ENCODE measurements at regions not wholly inside any gene's neighbourhood (a gene's known extent, or its start where the extent isn't known, plus 50 kb on each side); places are given as distances from the start of the nearest gene placed in this dataset.

GRCh38 chr7:35519971-35520809, 174.7 kb downstream of the HERPUD2 start:
- H3K27me3 ChIP-seq (ENCODE audit: control insufficient read depth in 2 of 2, insufficient read depth in 2 of 2, low read length in 2 of 2), result no peaks in the 10 kb centered on the region
- peak overlapping the region; percentile 33; the same call in 1 of the 2 replicates for H3K4me2 ChIP-seq (ENCODE audit: insufficient read depth, low read length)
- no peak for TF ChIP-seq NELFE (IDR thresholded peaks at IDR 0.05; ENCODE audit: insufficient read depth, insufficient read length)
- TF ChIP-seq ELF1 (tag; IDR thresholded peaks at IDR 0.05), result peak; percentile 41; the same call in 1 of the 2 replicates
- no peak for TF ChIP-seq PHB (CRISPR knock-in tag; IDR thresholded peaks at IDR 0.05)
- TF ChIP-seq ZBTB26 (CRISPR knock-in tag; IDR thresholded peaks at IDR 0.05), result no peak
- TF ChIP-seq ETV1 (tag; conservative IDR thresholded peaks at IDR 0.05; ENCODE audit: low read depth), result peak; percentile 89
- no peak for TF ChIP-seq ZNF766 (CRISPR knock-in tag; conservative IDR thresholded peaks at IDR 0.05)
- TF ChIP-seq FOXM1 (IDR thresholded peaks at IDR 0.05; ENCODE audit: low read depth), result no peak
- no peak for TF ChIP-seq FOXM1 (CRISPR knock-in tag; IDR thresholded peaks at IDR 0.05; ENCODE audit: low read depth)
- TF ChIP-seq ZKSCAN1 (IDR thresholded peaks at IDR 0.05; ENCODE audit: low read depth, low read length), result no peak
- no peak for TF ChIP-seq ZNF311 (CRISPR knock-in tag; IDR thresholded peaks at IDR 0.05)
- TF ChIP-seq ETV5 (CRISPR knock-in tag; IDR thresholded peaks at IDR 0.05; ENCODE audit: low read depth), result peak; percentile 41; the same call in 1 of the 2 replicates
- peak; percentile 49; the same call in 1 of the 2 replicates for TF ChIP-seq REST (IDR thresholded peaks at IDR 0.05; ENCODE audit: borderline replicate concordance)
- no peak for TF ChIP-seq REST (CRISPR knock-in tag; IDR thresholded peaks at IDR 0.05; ENCODE audit: low read depth)

More at GRCh38 chr7:35519971-35520809, 174.7 kb downstream of the HERPUD2 start:
- H2AFZ ChIP-seq (ENCODE audit: low read depth, low read length), result peak overlapping the region; percentile 20; the same call in 1 of the 2 replicates
- peak; percentile 93 for ATAC-seq
- DNase-seq (ENCODE audit: extremely low read depth in 1 of 4, low spot score in 3 of 4), result peak; percentile 73 to 75 (median 74)
- H3K9me3 ChIP-seq (replicated peaks; ENCODE audit: control insufficient read depth, insufficient read depth, low read depth, low read length), result no peaks in the 10 kb centered on the region
- H3K27ac ChIP-seq (ENCODE audit: extremely low read depth, low read depth, low read length), result no peak overlapping the region
- H3K79me2 ChIP-seq (ENCODE audit: control insufficient read depth, insufficient read depth, low read length), result no peaks in the 10 kb centered on the region
- intact Hi-C loops (cut with micrococcal nuclease) (loop anchor here (1.0 to 10.0 kb wide), 2 partner anchors 95 to 465 kb away; no protein-coding TSS in a partner anchor), in situ Hi-C loops (cut with MboI) (no loop called here)
- no TSS peak for BruUV-seq (replicated peaks)
- no peaks in the 10 kb centered on the region for H3K9me1 ChIP-seq (ENCODE audit: control insufficient read depth, insufficient read depth, low read length)
- POLR2A ChIA-PET, result interaction anchor here (1.1 kb wide), 1 partner anchor 10 kb away, joined by 4 read pairs; no protein-coding TSS in a partner anchor
- WGBS (ENCODE audit: insufficient coverage, low coverage, missing lambda C conversion rate), result 2% methylated on average over 14 of the region's 14 CpGs
- no peaks in the 10 kb centered on the region for H4K20me1 ChIP-seq (replicated peaks; ENCODE audit: control insufficient read depth, insufficient read depth, low read length)
- CTCF ChIA-PET (ENCODE audit: low intra/inter-chr PET ratio), result interaction anchor here (0.6 kb wide), 1 partner anchor 1764 kb away, joined by 3 read pairs; no protein-coding TSS in a partner anchor
- H3K4me3 ChIP-seq, result no peak overlapping the region
- FAIRE-seq, result peak; percentile 95
- H3K36me3 ChIP-seq (ENCODE audit: control insufficient read depth, insufficient read depth, low read length), result no peaks in the 10 kb centered on the region
- H3K9ac ChIP-seq (ENCODE audit: insufficient read depth in 1 of 2, low read depth in 2 of 2, low read length in 2 of 2), result no peak overlapping the region
- no peaks in the 10 kb centered on the region for H3K4me1 ChIP-seq (replicated peaks in 1 of 2; ENCODE audit: control insufficient read depth in 2 of 2, insufficient read depth in 2 of 2, low read length in 2 of 2)
